ENCODE measurements at regions not wholly inside any gene's neighbourhood (a gene's known extent, or its start where the extent isn't known, plus 50 kb on each side); places are given as distances from the start of the nearest gene placed in this dataset.
"Not testable (repeated sequence)": the region's sequence is repeated elsewhere in the genome, so short reads cannot be mapped to it uniquely, and the experiment has no call there.

GRCh38 chr7:79683916-79684315 lies 230.4 kb upstream of the MAGI2 start:
- Mint-ChIP-seq H3K27ac (no peak overlapping the region), H3K9me3 (peaks cover 8% of the 10 kb centered on the region), H3K4me1 (ENCODE audit: low read depth) (no peaks in the 10 kb centered on the region), H3K4me3 (no peak overlapping the region), H3K27me3 (no peaks in the 10 kb centered on the region), H3K36me3 (ENCODE audit: low read depth) (no peaks in the 10 kb centered on the region)

GRCh38 chr7:79683185-79683890 lies 229.9 kb upstream of the MAGI2 start:
- H3K27me3 Mint-ChIP-seq: no peaks in the 10 kb centered on the region
- no peak overlapping the region for H3K27ac Mint-ChIP-seq
- no peaks in the 10 kb centered on the region for H3K36me3 Mint-ChIP-seq (ENCODE audit: low read depth)
- no peak overlapping the region for H3K4me3 Mint-ChIP-seq
- H3K9me3 Mint-ChIP-seq: peaks cover 8% of the 10 kb centered on the region
- H3K4me1 Mint-ChIP-seq (ENCODE audit: low read depth): no peaks in the 10 kb centered on the region

GRCh38 chr7:79681454-79681853 lies 228.0 kb upstream of the MAGI2 start:
- H3K27ac Mint-ChIP-seq: no peak overlapping the region

DNA sequence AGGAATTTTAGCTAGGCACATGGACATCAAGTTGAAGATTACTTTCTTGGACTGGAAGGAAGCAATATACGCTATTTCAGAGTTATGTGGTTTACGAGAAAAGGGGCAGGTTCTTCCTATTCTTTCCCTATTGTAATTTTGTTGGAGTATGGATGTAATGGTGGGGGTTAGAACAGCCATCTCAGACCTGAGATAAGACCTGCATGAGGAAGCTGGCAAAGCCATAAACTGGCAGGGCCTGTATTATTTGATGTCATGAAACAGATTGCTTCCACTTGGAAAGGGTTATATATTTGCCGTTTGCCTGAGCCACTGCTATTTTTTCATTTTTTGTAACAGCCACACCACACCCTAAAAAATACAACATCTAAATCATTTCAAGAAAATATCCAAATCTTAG lies 220.5 kb upstream of the MAGI2 start:
- Mint-ChIP-seq H3K27me3 (no peaks in the 10 kb centered on the region), H3K4me1 (ENCODE audit: low read depth) (no peaks in the 10 kb centered on the region), H3K36me3 (ENCODE audit: low read depth) (no peaks in the 10 kb centered on the region), H3K9me3 (peaks cover 3% of the 10 kb centered on the region), H3K27ac (no peak overlapping the region), H3K4me3 (no peak overlapping the region)

More at GRCh38 chr7:79681454-79681853, 228.0 kb upstream of the MAGI2 start:
- Mint-ChIP-seq H3K27me3 (no peaks in the 10 kb centered on the region), H3K36me3 (ENCODE audit: low read depth) (no peaks in the 10 kb centered on the region), H3K4me1 (ENCODE audit: low read depth) (no peaks in the 10 kb centered on the region), H3K4me3 (no peak overlapping the region), H3K9me3 (peaks cover 10% of the 10 kb centered on the region)

DNA sequence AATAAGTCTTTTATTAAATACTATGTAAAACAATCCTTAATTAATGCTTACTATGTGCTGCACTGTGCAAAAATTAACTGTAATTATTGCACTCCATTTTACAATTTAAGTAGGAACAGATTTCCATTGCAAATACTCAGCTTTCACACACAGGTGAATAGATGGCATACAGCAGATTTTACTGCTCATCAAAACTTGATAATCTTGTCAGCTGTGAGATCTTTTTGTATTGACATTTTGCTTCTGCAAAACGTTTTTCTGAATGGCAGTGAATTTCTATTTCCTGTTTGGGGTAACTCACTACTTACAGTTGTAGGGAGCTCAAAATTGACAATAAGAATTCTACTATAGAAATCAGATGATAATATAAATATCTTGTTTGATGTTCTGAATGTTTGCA lies 220.0 kb upstream of the MAGI2 start:
- Mint-ChIP-seq H3K9me3 (peaks cover 3% of the 10 kb centered on the region), H3K4me3 (no peak overlapping the region)

DNA sequence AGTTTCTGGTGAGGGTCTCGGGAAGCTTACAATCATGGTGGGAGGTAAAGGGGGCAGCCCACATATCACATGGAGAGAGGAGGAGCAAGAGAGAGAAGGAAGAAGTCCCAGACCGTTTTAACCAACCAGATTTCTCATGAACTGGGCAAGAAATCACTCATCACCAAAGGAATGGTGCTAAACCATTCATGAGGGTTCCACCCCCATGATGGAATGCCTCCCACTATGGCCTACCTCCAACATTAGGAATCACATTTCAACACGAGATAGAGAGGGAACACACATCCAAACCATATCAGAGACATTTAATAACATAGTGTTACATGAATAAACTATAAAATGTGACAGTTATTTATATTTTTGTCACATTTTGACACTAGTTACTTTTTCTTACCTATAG lies 214.8 kb upstream of the MAGI2 start:
- Mint-ChIP-seq H3K27ac (no peak overlapping the region), H3K4me3 (no peak overlapping the region), H3K9me3 (no peaks in the 10 kb centered on the region), H3K27me3 (no peaks in the 10 kb centered on the region), H3K36me3 (ENCODE audit: low read depth) (no peaks in the 10 kb centered on the region), H3K4me1 (ENCODE audit: low read depth) (no peaks in the 10 kb centered on the region)

More for the DNA sequence above, 220.0 kb upstream of the MAGI2 start:
- no peaks in the 10 kb centered on the region for H3K36me3 Mint-ChIP-seq (ENCODE audit: low read depth)
- H3K4me1 Mint-ChIP-seq (ENCODE audit: low read depth): no peaks in the 10 kb centered on the region
- H3K27me3 Mint-ChIP-seq: no peaks in the 10 kb centered on the region
- H3K27ac Mint-ChIP-seq: no peak overlapping the region

GRCh38 chr7:79666472-79666871 lies 213.0 kb upstream of the MAGI2 start:
- H3K36me3 Mint-ChIP-seq (ENCODE audit: low read depth): no peaks in the 10 kb centered on the region
- no peaks in the 10 kb centered on the region for H3K9me3 Mint-ChIP-seq
- H3K4me1 Mint-ChIP-seq (ENCODE audit: low read depth): no peaks in the 10 kb centered on the region
- H3K4me3 Mint-ChIP-seq: no peak overlapping the region
- no peaks in the 10 kb centered on the region for H3K27me3 Mint-ChIP-seq
- H3K27ac Mint-ChIP-seq: no peak overlapping the region

DNA sequence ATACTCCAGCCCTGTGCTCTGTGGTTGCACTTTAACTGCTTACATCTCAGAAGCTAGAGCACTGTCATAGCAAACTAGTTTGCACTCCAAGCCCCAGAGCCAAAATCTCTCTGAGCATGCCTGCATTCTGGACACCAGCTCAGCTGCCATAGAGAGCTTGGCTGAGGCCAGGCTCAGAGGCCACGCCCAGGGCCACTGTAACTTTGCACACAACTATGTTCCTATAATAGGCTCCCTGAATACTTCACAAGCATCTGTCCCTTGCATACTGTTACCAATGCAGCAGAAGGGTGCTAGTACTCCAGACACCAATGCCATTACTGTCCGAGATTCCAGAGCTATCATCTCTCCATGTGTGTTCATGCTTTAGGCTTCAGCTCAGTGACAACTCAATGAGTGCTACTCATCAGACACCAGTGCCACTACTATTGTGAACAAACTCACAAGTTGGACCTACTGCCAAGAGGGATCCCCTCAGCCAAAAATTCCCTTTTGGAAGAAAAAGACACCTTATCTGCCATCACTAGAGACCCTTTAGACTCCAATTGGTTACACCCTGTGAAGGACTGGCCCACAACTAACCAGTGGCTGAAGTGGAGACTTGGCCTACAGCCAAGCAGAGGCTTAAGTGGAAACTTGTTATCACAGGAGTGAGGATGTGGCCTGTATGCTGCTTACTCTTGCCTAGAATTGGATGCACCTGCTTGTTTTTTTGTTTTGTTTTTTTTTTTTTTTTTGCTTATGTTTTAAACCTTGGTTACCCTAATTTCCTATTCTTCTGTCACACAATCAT lies 211.6 kb upstream of the MAGI2 start:
- Mint-ChIP-seq H3K27me3 (no peaks in the 10 kb centered on the region), H3K4me1 (ENCODE audit: low read depth) (no peaks in the 10 kb centered on the region), H3K4me3 (no peak overlapping the region), H3K27ac (no peak overlapping the region), H3K9me3 (no peaks in the 10 kb centered on the region), H3K36me3 (ENCODE audit: low read depth) (no peaks in the 10 kb centered on the region)

DNA sequence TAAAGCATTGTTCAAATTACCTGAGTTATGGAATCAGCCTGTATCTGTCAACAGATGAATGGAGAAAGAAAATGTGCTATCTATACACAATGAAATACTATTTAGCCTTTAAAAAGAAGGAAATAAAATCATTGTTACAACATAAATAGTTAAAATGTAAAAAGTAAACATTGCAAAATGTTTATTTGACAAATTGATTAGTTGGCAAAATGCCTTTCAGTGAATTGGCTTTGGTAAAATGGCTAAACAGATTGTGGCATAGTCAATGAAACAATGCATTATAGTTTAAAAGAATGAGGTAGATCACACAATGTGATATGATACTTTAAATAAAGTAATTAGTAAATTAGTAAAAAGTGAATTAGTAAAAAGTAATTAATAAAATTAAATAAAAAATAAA lies 204.8 kb upstream of the MAGI2 start:
- H3K4me3 Mint-ChIP-seq: no peak overlapping the region
- H3K4me1 Mint-ChIP-seq (ENCODE audit: low read depth): no peaks in the 10 kb centered on the region
- H3K27ac Mint-ChIP-seq: no peak overlapping the region
- H3K27me3 Mint-ChIP-seq: no peaks in the 10 kb centered on the region
- H3K9me3 Mint-ChIP-seq: no peaks in the 10 kb centered on the region
- no peaks in the 10 kb centered on the region for H3K36me3 Mint-ChIP-seq (ENCODE audit: low read depth)

- no peaks in the 10 kb centered on the region for H3K4me1 Mint-ChIP-seq (ENCODE audit: low read depth)
- H3K27me3 Mint-ChIP-seq: no peaks in the 10 kb centered on the region
- no peaks in the 10 kb centered on the region for H3K9me3 Mint-ChIP-seq
- no peaks in the 10 kb centered on the region for H3K36me3 Mint-ChIP-seq (ENCODE audit: low read depth)
- H3K27ac Mint-ChIP-seq: no peak overlapping the region
- no peak overlapping the region for H3K4me3 Mint-ChIP-seq
Observed at GRCh38 chr7:79653136-79653631, 199.7 kb upstream of the MAGI2 start.

GRCh38 chr7:79652619-79653018 lies 199.2 kb upstream of the MAGI2 start:
- H3K27me3 Mint-ChIP-seq: no peaks in the 10 kb centered on the region
- no peaks in the 10 kb centered on the region for H3K36me3 Mint-ChIP-seq (ENCODE audit: low read depth)
- H3K4me3 Mint-ChIP-seq: no peak overlapping the region
- H3K9me3 Mint-ChIP-seq: no peaks in the 10 kb centered on the region
- H3K27ac Mint-ChIP-seq: no peak overlapping the region
- no peaks in the 10 kb centered on the region for H3K4me1 Mint-ChIP-seq (ENCODE audit: low read depth)

DNA sequence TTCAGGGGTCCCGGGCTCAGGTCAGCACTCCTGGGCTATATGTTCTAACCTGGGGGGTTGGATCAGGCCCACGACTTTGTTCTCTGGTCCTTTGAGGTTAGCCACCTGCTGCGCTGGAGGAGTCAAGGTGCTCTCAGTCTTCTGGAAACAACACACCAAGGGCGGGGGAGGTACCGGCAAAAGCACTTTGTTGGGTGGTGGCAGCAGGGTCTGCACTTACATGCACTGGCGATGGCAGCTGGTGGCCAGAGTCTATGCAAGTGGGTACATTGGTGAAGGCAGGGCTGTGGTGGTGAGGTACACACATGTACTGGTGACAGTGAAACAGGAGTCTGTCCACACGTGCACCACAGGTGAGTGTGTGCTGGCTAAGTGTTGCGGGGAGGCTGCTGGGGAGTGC lies 194.2 kb upstream of the MAGI2 start:
- no peak overlapping the region for H3K4me3 Mint-ChIP-seq
- H3K36me3 Mint-ChIP-seq (ENCODE audit: low read depth): no peaks in the 10 kb centered on the region
- H3K4me1 Mint-ChIP-seq (ENCODE audit: low read depth): no peaks in the 10 kb centered on the region
- no peaks in the 10 kb centered on the region for H3K9me3 Mint-ChIP-seq
- no peaks in the 10 kb centered on the region for H3K27me3 Mint-ChIP-seq
- H3K27ac Mint-ChIP-seq: no peak overlapping the region

DNA sequence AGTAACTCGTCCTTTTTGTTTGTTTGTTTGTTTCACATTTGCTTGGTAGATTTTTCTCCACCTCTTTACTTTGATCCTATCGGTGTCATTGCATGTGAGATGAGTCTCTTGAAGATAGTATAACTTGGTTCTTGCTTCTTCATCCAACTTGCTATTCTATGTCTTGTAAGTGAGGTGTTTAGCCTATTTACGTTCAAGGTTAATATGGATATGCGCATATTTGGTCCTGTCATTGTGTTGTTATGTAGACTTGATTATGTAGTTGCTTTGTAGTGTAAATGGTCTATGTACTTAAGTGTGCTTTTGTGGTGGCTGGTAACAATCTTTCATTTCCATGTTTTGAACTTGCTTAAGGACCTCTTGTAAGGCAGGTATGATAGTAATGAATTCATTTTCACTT lies 192.8 kb upstream of the MAGI2 start:
- Mint-ChIP-seq H3K4me3 (no peak overlapping the region), H3K36me3 (ENCODE audit: low read depth) (no peaks in the 10 kb centered on the region), H3K27me3 (no peaks in the 10 kb centered on the region), H3K9me3 (no peaks in the 10 kb centered on the region), H3K4me1 (ENCODE audit: low read depth) (no peaks in the 10 kb centered on the region), H3K27ac (no peak overlapping the region)

- no peaks in the 10 kb centered on the region for H3K9me3 Mint-ChIP-seq
- no peaks in the 10 kb centered on the region for H3K27me3 Mint-ChIP-seq
- H3K27ac Mint-ChIP-seq: no peak overlapping the region
- H3K4me3 Mint-ChIP-seq: no peak overlapping the region
- H3K36me3 Mint-ChIP-seq (ENCODE audit: low read depth): no peaks in the 10 kb centered on the region
- H3K4me1 Mint-ChIP-seq (ENCODE audit: low read depth): no peaks in the 10 kb centered on the region
Observed at GRCh38 chr7:79636849-79637248, 183.4 kb upstream of the MAGI2 start.

- H3K4me3 Mint-ChIP-seq; H3K27me3 Mint-ChIP-seq; H3K9me3 Mint-ChIP-seq; H3K36me3 Mint-ChIP-seq (ENCODE audit: low read depth); H3K27ac Mint-ChIP-seq; H3K4me1 Mint-ChIP-seq (ENCODE audit: low read depth): not testable (repeated sequence)
Observed at GRCh38 chr7:79625921-79626320, 172.5 kb upstream of the MAGI2 start.
